GM23338 (cell line): ENCODE measurements at regions not wholly inside any gene's neighbourhood (a gene's known extent, or its start where the extent isn't known, plus 50 kb on each side); places are given as distances from the start of the nearest gene placed in this dataset.

Experiments used
- ATAC-seq: fragments of 200-7000 bp; cut with Tn5 transposase; 3 replicates; pipeline ENCODE4 v1.9.1; 2020
- DNase-seq: peaks from one replicate; pipeline ENCODE4 v3.0.0-alpha.2; 2015; ENCODE audit warnings: low spot score
- H2AFZ ChIP-seq: fragments of 200-600 bp; sonication (generic); 2 replicates; pipeline ENCODE4 v1.8.0; 2016; ENCODE audit warnings: antibody characterized with exemption, mild to moderate bottlenecking, moderate library complexity
- H3F3A ChIP-seq: fragments of 200-600 bp; sonication (generic); replicated peaks from 2 replicates; pipeline ENCODE4 v1.8.0; 2017; ENCODE audit warnings: antibody characterized with exemption, mixed run types, low read depth
- H3K27ac ChIP-seq: fragments of 200-600 bp; sonication (generic); 2 replicates; pipeline ENCODE4 v1.6.1; 2016; ENCODE audit warnings: low read depth
- H3K27me3 ChIP-seq: fragments of 200-600 bp; sonication (generic); 2 replicates; pipeline ENCODE4 v1.8.0; 2016; ENCODE audit warnings: mild to moderate bottlenecking, mixed run types, moderate library complexity; ENCODE audit not compliant: insufficient read depth
- H3K36me3 ChIP-seq: fragments of 200-600 bp; sonication (generic); 2 replicates; pipeline ENCODE4 v1.8.0; 2016; ENCODE audit warnings: mild to moderate bottlenecking; ENCODE audit not compliant: insufficient read depth
- H3K4me1 ChIP-seq: fragments of 200-600 bp; sonication (generic); 2 replicates; pipeline ENCODE4 v1.8.0; 2016; ENCODE audit warnings: mild to moderate bottlenecking, moderate library complexity; ENCODE audit not compliant: insufficient read depth
- H3K4me2 ChIP-seq: fragments of 200-600 bp; sonication (generic); 2 replicates; pipeline ENCODE4 v1.7.1; 2017; ENCODE audit warnings: mixed run types
- H3K4me3 ChIP-seq: fragments of 200-600 bp; sonication (generic); 2 replicates; pipeline ENCODE4 v1.6.1; 2016; ENCODE audit warnings: mixed run types
- H3K79me2 ChIP-seq: fragments of 200-600 bp; sonication (generic); replicated peaks from 2 replicates; pipeline ENCODE4 v1.8.0; 2017; ENCODE audit warnings: mild to moderate bottlenecking; ENCODE audit not compliant: insufficient read depth
- H3K9me2 ChIP-seq: fragments of 200-600 bp; sonication (generic); 2 replicates; pipeline ENCODE4 v1.8.0; 2017; ENCODE audit not compliant: insufficient read depth
- H4K20me1 ChIP-seq: fragments of 200-600 bp; sonication (generic); replicated peaks from 2 replicates; pipeline ENCODE4 v1.8.0; 2017; ENCODE audit warnings: mild to moderate bottlenecking; ENCODE audit not compliant: insufficient read depth
- H3K27ac Mint-ChIP-seq: 2 replicates; pipeline ENCODE4 v1.8.0; 2020; ENCODE audit warnings: inconsistent platforms, mild to moderate bottlenecking, moderate library complexity, mixed read lengths
- H3K27me3 Mint-ChIP-seq: 3 replicates; pipeline ENCODE4 v1.8.0; 2022; ENCODE audit warnings: low read depth, mild to moderate bottlenecking, moderate library complexity, mixed read lengths, inconsistent platforms; ENCODE audit not compliant: insufficient read depth, poor library complexity
- H3K36me3 Mint-ChIP-seq: 3 replicates; pipeline ENCODE4 v1.8.0; 2021; ENCODE audit warnings: low read depth, mild to moderate bottlenecking, inconsistent platforms, moderate library complexity, mixed read lengths
- H3K4me1 Mint-ChIP-seq: 3 replicates; pipeline ENCODE4 v1.8.0; 2020; ENCODE audit warnings: mild to moderate bottlenecking, inconsistent platforms, mixed read lengths
- H3K4me3 Mint-ChIP-seq: 3 replicates; pipeline ENCODE4 v1.8.0; 2021; ENCODE audit warnings: moderate library complexity, mild to moderate bottlenecking, inconsistent platforms, mixed read lengths
- H3K9me3 Mint-ChIP-seq: 3 replicates; pipeline ENCODE4 v1.8.0; 2020; ENCODE audit warnings: moderate library complexity, mild to moderate bottlenecking, inconsistent platforms, mixed read lengths
- CREB1 ChIP-seq: fragments of 250-450 bp; sonication (Bioruptor Pico); IDR thresholded peaks from 2 replicates; pipeline ENCODE4 v1.5.0; 2020; ENCODE audit warnings: low read depth, mild to moderate bottlenecking, moderate library complexity
- CTCF ChIP-seq, 2 experiments: fragments of 200-600 bp in 1 of 2; sonication (generic) in 1 of 2; conservative IDR thresholded peaks; 2 replicates each; pipeline versions ENCODE4 v1.5.1 to v1.6.1; 2016 to 2017; ENCODE audit warnings: antibody characterized with exemption in 2 of 2, low read depth in 2 of 2, mild to moderate bottlenecking in 2 of 2, moderate library complexity in 1 of 2
- ETS1 ChIP-seq: IDR thresholded peaks from 2 replicates; pipeline ENCODE4 v1.6.1; 2016; ENCODE audit warnings: antibody characterized with exemption
- EZH2 ChIP-seq: fragments of 200-600 bp; sonication (generic); IDR thresholded peaks from one replicate; pipeline ENCODE4 v1.8.0; 2017; ENCODE audit warnings: antibody characterized with exemption, mild to moderate bottlenecking, low read depth; ENCODE audit not compliant: unreplicated experiment
- EZH2phosphoT487 ChIP-seq: fragments of 200-600 bp; sonication (generic); IDR thresholded peaks from one replicate; pipeline ENCODE4 v1.8.1; 2018; ENCODE audit warnings: antibody characterized with exemption; ENCODE audit not compliant: unreplicated experiment
- JUNB ChIP-seq: IDR thresholded peaks from one replicate; pipeline ENCODE4 v1.6.1; 2016; ENCODE audit warnings: antibody characterized with exemption; ENCODE audit not compliant: unreplicated experiment
- NANOG ChIP-seq: IDR thresholded peaks from 2 replicates; pipeline ENCODE4 v1.6.1; 2016; ENCODE audit warnings: antibody characterized with exemption, borderline replicate concordance
- POLR2AphosphoS5 ChIP-seq: IDR thresholded peaks from 2 replicates; pipeline ENCODE4 v1.6.1; 2016; ENCODE audit warnings: antibody characterized with exemption, low read depth
- REST ChIP-seq: IDR thresholded peaks from one replicate; pipeline ENCODE4 v1.6.1; 2018; ENCODE audit warnings: antibody characterized with exemption; ENCODE audit not compliant: unreplicated experiment
- STAT1 ChIP-seq: IDR thresholded peaks from one replicate; pipeline ENCODE4 v1.6.1; 2016; ENCODE audit warnings: antibody characterized with exemption; ENCODE audit not compliant: unreplicated experiment
- ZNF114 ChIP-seq: fragments of 250-450 bp; sonication (Bioruptor Pico); IDR thresholded peaks from 2 replicates; pipeline ENCODE4 v1.5.0; 2020; ENCODE audit warnings: mild to moderate bottlenecking, moderate library complexity
- ZNF331 ChIP-seq: fragments of 250-450 bp; sonication (Bioruptor Pico); IDR thresholded peaks from 2 replicates; pipeline ENCODE4 v1.5.0; 2020; ENCODE audit warnings: low read depth, mild to moderate bottlenecking, moderate library complexity
- ZNF462 ChIP-seq: fragments of 250-450 bp; sonication (Bioruptor Pico); IDR thresholded peaks from 2 replicates; pipeline ENCODE4 v1.5.0; 2020; ENCODE audit warnings: mild to moderate bottlenecking, moderate library complexity

- no peak overlapping the region for H3K27ac Mint-ChIP-seq
- no peak for DNase-seq
- Histone ChIP-seq H2AFZ (no peak overlapping the region), H3K4me2 (no peak overlapping the region), H3K36me3 (no peaks in the 10 kb centered on the region), H3K27ac (no peak overlapping the region), H3K4me3 (no peak overlapping the region), H3K4me1 (no peaks in the 10 kb centered on the region), H3F3A (no peaks in the 10 kb centered on the region), H3K79me2 (no peaks in the 10 kb centered on the region), H3K27me3 (no peaks in the 10 kb centered on the region), H4K20me1 (no peaks in the 10 kb centered on the region), H3K9me2 (no peaks in the 10 kb centered on the region)
- TF ChIP-seq CREB1 (CRISPR knock-in tag): no peak
- TF ChIP-seq EZH2phosphoT487: no peak
- no peak for TF ChIP-seq ZNF331 (CRISPR knock-in tag)
- TF ChIP-seq ETS1: no peak
- TF ChIP-seq CTCF (conservative IDR thresholded peaks at IDR 0.05; ENCODE audit: low read depth in 2 of 2): no peak
- TF ChIP-seq NANOG: no peak
- no peak for TF ChIP-seq EZH2
- no peak for TF ChIP-seq POLR2AphosphoS5
- no peak for TF ChIP-seq JUNB
- TF ChIP-seq REST: no peak
- no peak for TF ChIP-seq STAT1
- no peak for TF ChIP-seq ZNF114
- TF ChIP-seq ZNF462 (CRISPR knock-in tag): no peak
- no peaks in the 10 kb centered on the region for H3K9me3 Mint-ChIP-seq
- no peaks in the 10 kb centered on the region for H3K4me1 Mint-ChIP-seq
- no peaks in the 10 kb centered on the region for H3K27me3 Mint-ChIP-seq
- no peak overlapping the region for H3K4me3 Mint-ChIP-seq
- no peak for ATAC-seq
- no peaks in the 10 kb centered on the region for H3K36me3 Mint-ChIP-seq
Measured at GRCh38 chr3:76886761-76887500, 153.0 kb upstream of the ROBO2 start.
